Urothelium cell line (cell line): ENCODE measurements at regions not wholly inside any gene's neighbourhood (a gene's known extent, or its start where the extent isn't known, plus 50 kb on each side); places are given as distances from the start of the nearest gene placed in this dataset.

ENCODE experiments used
- DNase-seq: peaks from one replicate; pipeline ENCODE4 v3.0.0; 2011; ENCODE audit warnings: low spot score, mixed read lengths
- FAIRE-seq: peaks from 2 replicates; lab custom pipeline; 2011; peaks lifted over from hg19 to GRCh38; lab: Jason Lieb, UNC

- FAIRE-seq = no peak
These were observed 1183.7 kb upstream of the NXPH2 start for GRCh38 chr2:139963863-139964355.

GRCh38 chr2:139949242-139949972 lies 1169.2 kb upstream of the NXPH2 start:
- FAIRE-seq = no peak

More at GRCh38 chr2:139963863-139964355, 1183.7 kb upstream of the NXPH2 start:
- no peak for DNase-seq

GRCh38 chr2:139946690-139947089 lies 1166.5 kb upstream of the NXPH2 start:
- FAIRE-seq (no peak), DNase-seq (no peak)

More at GRCh38 chr2:139949242-139949972, 1169.2 kb upstream of the NXPH2 start:
- no peak for DNase-seq

- FAIRE-seq (no peak), DNase-seq (no peak)
These were observed 1160.5 kb upstream of the NXPH2 start for GRCh38 chr2:139940686-139941085.

- FAIRE-seq = no peak
These were observed 1145.7 kb upstream of the NXPH2 start for GRCh38 chr2:139925903-139926302.

GRCh38 chr2:139924070-139924469 lies 1143.9 kb upstream of the NXPH2 start:
- no peak for DNase-seq
- no peak for FAIRE-seq

More at GRCh38 chr2:139925903-139926302, 1145.7 kb upstream of the NXPH2 start:
- no peak for DNase-seq

GRCh38 chr2:139918982-139919381 lies 1138.8 kb upstream of the NXPH2 start:
- FAIRE-seq (no peak), DNase-seq (no peak)

- FAIRE-seq = no peak
- DNase-seq = peak; percentile 5
These were observed 1137.6 kb upstream of the NXPH2 start for GRCh38 chr2:139917690-139918384.

GRCh38 chr2:139916822-139917221 lies 1136.6 kb upstream of the NXPH2 start:
- no peak for FAIRE-seq
- peak; percentile 4 for DNase-seq

- FAIRE-seq = no peak
These were observed 1131.0 kb upstream of the NXPH2 start for GRCh38 chr2:139911160-139911559.

GRCh38 chr2:139909136-139909535 lies 1128.9 kb upstream of the NXPH2 start:
- DNase-seq (no peak), FAIRE-seq (no peak)

More at GRCh38 chr2:139911160-139911559, 1131.0 kb upstream of the NXPH2 start:
- DNase-seq = no peak

- DNase-seq = no peak
- no peak for FAIRE-seq
These were observed 1125.4 kb upstream of the NXPH2 start for GRCh38 chr2:139905624-139906023.

- no peak for FAIRE-seq
- DNase-seq = no peak
These were observed 1111.4 kb upstream of the NXPH2 start for GRCh38 chr2:139891636-139892035.

- no peak for FAIRE-seq
- no peak for DNase-seq
These were observed 1105.8 kb upstream of the NXPH2 start for GRCh38 chr2:139885921-139886498.

- DNase-seq (no peak), FAIRE-seq (no peak)
These were observed 1096.8 kb upstream of the NXPH2 start for GRCh38 chr2:139876964-139877363.

- no peak for FAIRE-seq
- peak; percentile 4 for DNase-seq
These were observed 1096.1 kb upstream of the NXPH2 start for GRCh38 chr2:139876321-139876720.

GRCh38 chr2:139872503-139872902 lies 1092.3 kb upstream of the NXPH2 start:
- no peak for DNase-seq
- no peak for FAIRE-seq

- FAIRE-seq (no peak), DNase-seq (no peak)
These were observed 1091.8 kb upstream of the NXPH2 start for GRCh38 chr2:139872032-139872431.

- FAIRE-seq = no peak
These were observed 1087.5 kb upstream of the NXPH2 start for GRCh38 chr2:139867601-139868226.

GRCh38 chr2:139864821-139865302 lies 1084.7 kb upstream of the NXPH2 start:
- FAIRE-seq (no peak), DNase-seq (no peak)

More at GRCh38 chr2:139867601-139868226, 1087.5 kb upstream of the NXPH2 start:
- DNase-seq = no peak
